Fibroblast of villous mesenchyme (primary cell): ENCODE measurements at regions not wholly inside any gene's neighbourhood (a gene's known extent, or its start where the extent isn't known, plus 50 kb on each side); places are given as distances from the start of the nearest gene placed in this dataset.

ENCODE experiments used
- DNase-seq: peaks from one replicate; pipeline ENCODE4 v3.0.0-alpha.2; 2010; ENCODE audit warnings: low read depth
- H3K4me3 ChIP-seq: 2 replicates; pipeline ENCODE4 v1.5.1; 2011; ENCODE audit warnings: low read depth, mild to moderate bottlenecking, low read length
- TF ChIP-seq, protein P1 (sequence below): IDR thresholded peaks from 2 replicates; pipeline ENCODE4 v1.5.1; 2012; ENCODE audit warnings: low read depth, mild to moderate bottlenecking, low read length; ENCODE audit not compliant: insufficient read depth

DNA sequence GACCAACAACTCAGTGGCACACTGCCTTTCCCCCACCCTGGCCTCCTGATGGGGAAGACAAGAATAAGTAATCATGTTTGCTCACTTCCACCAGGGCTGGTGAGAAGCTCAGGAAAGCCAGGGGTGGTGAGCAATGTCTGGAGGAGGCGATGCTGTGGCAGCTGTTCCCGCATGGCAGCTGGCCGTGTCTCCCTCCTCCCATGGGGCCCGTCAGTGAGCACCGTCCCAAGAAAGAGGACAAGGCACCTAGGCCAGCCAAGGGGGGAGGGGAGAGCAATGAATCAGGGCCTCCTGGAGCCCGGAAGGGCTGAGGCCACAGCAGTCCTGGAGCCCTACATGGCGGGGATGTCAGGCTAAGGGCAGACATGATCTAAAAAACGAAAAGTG is 69.2 kb upstream of the INSIG1 start:
- TF ChIP-seq, protein P1, sequence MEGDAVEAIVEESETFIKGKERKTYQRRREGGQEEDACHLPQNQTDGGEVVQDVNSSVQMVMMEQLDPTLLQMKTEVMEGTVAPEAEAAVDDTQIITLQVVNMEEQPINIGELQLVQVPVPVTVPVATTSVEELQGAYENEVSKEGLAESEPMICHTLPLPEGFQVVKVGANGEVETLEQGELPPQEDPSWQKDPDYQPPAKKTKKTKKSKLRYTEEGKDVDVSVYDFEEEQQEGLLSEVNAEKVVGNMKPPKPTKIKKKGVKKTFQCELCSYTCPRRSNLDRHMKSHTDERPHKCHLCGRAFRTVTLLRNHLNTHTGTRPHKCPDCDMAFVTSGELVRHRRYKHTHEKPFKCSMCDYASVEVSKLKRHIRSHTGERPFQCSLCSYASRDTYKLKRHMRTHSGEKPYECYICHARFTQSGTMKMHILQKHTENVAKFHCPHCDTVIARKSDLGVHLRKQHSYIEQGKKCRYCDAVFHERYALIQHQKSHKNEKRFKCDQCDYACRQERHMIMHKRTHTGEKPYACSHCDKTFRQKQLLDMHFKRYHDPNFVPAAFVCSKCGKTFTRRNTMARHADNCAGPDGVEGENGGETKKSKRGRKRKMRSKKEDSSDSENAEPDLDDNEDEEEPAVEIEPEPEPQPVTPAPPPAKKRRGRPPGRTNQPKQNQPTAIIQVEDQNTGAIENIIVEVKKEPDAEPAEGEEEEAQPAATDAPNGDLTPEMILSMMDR, result no peak
- DNase-seq, result no peak
- H3K4me3 ChIP-seq, result no peak overlapping the region

DNA sequence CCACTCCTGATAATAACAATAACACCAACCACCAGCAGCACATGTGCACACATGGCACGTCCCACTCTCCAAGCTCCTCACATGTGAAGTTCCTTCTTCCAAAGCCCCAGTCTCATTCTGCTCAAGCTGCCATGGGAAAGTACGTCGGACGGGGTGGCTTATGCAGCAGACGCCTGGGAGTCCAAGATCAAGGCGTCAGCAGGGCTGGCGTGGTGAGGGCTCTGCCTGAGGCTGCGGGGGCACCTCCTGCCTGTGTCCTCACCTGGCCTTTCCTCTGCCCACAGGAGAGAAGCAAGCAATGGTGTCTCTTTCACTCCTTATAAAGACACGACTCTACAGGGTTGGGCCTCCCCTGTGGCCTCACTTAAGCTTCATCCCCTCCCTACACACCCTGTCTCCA is 68.8 kb upstream of the INSIG1 start:
- H3K4me3 ChIP-seq, result no peak overlapping the region
- TF ChIP-seq, protein P1, result no peak
- DNase-seq, result no peak

DNA sequence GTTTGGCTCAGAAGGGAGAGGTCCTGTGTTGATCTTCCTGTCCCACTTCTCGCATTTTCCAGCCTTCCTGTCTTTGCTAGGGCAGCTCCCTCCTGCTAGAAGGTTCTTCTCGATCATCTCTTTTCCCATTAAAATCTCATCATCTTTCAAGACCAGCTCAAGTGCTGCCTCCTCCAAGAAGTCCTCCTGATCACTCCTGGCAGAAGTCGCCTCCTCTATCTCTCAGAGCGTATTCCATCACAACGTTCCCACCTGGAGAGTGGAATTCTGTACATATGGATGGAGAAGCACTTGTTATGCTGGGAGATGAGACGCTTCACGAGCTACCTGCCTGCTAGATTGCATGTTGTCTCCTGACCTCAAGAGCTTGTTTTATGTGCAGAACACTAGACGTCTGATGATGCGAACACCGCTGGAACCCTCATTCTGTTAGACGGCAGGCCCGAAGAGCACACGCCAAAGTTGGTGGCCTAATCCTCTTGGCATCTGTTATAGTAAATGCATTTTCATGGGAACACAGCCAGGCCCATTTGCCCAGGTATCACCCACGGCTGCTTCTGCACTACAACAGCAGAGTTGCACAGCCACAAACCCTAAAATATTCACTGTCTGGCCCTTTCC is 68.0 kb upstream of the INSIG1 start:
- DNase-seq, result no peak
- H3K4me3 ChIP-seq, result no peak overlapping the region
- TF ChIP-seq, protein P1, result no peak

DNA sequence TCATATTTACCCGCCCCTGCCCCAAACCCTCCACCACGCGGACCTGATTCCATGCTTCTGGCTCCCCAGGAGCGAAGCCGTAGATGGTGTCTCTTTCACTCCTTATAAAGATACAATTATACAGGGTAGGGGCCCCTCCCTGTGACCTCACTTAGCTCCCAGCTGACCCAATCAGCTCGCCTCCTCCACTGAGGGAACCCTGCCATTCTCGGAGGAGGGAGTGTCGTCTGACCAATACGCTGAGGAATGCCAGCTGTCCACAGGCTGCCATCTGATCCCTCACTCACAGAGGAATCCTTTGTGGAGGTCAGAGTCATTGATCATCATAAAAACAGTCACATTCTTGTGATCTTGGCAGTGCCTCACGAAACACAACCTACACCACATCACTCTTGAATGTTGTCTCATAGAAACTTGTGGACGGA is 67.5 kb upstream of the INSIG1 start:
- no peak overlapping the region for H3K4me3 ChIP-seq
- TF ChIP-seq, protein P1, result no peak
- peak; percentile 90 for DNase-seq

DNA sequence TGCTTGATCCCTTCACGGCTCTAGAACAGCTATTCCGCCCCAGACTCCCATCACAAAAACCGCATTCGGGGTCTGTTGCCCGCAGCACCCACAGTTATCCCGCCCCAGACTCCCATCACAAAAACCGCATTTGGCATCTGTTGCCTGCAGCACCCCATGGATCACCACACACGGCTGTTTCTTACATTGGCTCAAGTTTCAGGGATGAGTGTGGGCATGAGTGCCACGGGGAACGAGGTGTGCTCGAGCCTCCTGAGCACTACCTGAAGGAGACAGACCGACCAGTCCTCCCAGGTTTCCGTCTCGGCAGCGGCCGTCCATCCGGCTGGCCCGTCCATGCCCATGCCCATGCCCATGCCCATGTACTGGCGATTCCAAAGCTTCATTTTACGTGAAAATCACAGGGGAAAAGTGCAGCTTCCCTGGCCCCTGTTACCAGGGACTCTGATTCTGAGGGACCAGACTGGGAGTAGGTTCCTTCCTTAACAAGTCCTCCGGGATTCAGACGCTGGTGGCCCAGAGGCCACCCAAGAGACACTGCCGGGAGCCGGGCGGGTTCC is 66.4 kb upstream of the INSIG1 start:
- TF ChIP-seq, protein P1, result no peak
- no peak for DNase-seq

DNA sequence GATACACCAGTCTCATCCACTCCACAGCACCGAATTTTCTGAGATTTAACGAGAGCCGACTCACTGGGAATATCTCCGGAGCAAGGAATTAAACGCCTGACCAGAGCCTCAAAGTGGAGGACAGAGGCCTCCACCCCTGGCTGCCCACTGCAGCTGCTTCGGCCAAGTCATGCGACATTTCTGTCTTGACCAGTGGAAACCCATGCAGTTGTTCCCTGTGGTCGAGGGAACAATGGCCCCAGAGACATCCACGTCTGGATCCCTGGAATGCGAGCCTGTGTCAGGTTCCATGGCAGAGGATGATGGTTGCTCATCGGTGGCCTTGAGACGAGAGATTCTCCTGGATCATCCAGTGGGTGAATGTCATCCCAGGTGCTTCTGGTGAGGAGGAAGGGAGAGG is 65.7 kb upstream of the INSIG1 start:
- no peak for DNase-seq
- TF ChIP-seq, protein P1, result no peak
- H3K4me3 ChIP-seq, result no peak overlapping the region

More for the DNA sequence above, 66.4 kb upstream of the INSIG1 start:
- H3K4me3 ChIP-seq, result no peak overlapping the region

DNA sequence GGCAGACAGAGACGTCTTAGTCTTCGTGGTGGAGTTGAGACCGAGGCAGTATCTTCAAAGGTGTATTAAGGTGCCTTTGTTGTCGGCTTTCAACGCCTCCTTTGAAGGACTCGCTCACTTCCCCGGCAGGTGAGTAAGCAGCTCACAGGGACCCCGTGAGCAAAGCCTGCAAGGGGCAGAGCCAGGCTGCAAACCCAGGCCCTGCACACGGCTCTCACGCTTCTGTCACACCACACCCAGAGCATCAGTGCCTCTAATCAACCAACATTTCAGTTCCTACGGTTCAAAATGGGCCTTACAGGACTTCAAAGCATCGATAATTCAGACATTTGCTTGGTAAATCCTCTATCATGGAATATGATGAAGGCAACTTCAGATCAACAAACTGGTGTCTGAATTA is 64.8 kb upstream of the INSIG1 start:
- DNase-seq, result no peak
- TF ChIP-seq, protein P1, result no peak
- no peak overlapping the region for H3K4me3 ChIP-seq
